GM20000 (cell line): ENCODE measurements at regions not wholly inside any gene's neighbourhood (a gene's known extent, or its start where the extent isn't known, plus 50 kb on each side); places are given as distances from the start of the nearest gene placed in this dataset.

Experiments used
- DNase-seq: peaks from one replicate; pipeline ENCODE4 v3.0.0; 2012; ENCODE audit warnings: low spot score
- TF ChIP-seq, protein P1 (sequence below): IDR thresholded peaks from 2 replicates; pipeline ENCODE4 v1.5.1; 2012; ENCODE audit warnings: mild to moderate bottlenecking, control low read depth; ENCODE audit errors: extremely low read depth, missing control alignments

DNA sequence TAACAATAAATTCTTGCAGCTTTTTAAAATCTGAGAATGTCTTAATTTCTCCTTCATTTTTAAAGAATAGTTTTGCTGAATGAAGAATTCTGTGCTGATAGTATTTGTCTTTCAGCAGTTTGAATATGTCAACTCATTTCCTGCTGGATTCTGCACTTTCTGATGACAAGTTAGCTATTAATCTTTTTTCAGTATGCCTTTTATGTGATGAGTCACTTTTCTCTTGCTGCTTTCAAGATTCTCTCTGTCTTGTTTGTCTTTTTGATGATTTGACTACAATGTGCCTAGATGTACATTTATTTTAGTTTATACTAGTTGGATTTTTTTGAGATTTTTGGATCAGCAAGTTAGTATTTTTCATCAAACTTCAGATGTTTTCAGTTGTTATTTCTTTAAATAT is 87.9 kb upstream of the AVPR1A start:
- no peak for DNase-seq
- TF ChIP-seq, protein P1, sequence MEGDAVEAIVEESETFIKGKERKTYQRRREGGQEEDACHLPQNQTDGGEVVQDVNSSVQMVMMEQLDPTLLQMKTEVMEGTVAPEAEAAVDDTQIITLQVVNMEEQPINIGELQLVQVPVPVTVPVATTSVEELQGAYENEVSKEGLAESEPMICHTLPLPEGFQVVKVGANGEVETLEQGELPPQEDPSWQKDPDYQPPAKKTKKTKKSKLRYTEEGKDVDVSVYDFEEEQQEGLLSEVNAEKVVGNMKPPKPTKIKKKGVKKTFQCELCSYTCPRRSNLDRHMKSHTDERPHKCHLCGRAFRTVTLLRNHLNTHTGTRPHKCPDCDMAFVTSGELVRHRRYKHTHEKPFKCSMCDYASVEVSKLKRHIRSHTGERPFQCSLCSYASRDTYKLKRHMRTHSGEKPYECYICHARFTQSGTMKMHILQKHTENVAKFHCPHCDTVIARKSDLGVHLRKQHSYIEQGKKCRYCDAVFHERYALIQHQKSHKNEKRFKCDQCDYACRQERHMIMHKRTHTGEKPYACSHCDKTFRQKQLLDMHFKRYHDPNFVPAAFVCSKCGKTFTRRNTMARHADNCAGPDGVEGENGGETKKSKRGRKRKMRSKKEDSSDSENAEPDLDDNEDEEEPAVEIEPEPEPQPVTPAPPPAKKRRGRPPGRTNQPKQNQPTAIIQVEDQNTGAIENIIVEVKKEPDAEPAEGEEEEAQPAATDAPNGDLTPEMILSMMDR: no peak

DNA sequence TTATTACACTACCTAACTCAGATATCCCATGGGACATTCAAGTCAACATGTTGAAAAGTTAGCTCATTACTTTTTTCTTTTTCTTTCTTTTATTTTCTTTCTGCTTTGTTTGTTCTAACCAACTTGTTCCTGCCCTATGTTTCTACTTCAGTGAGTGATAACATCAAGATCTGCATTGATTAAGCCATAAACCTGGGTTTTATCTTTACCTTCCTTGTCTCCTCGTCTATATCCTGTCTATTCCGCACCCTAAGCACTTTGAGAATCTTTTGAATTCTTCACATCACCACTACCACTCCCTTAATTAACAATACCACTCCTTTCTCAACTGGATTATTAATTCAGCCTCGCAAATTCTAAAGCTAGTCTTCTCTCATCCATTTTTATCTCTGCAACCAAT is 81.9 kb upstream of the AVPR1A start:
- TF ChIP-seq, protein P1: no peak

DNA sequence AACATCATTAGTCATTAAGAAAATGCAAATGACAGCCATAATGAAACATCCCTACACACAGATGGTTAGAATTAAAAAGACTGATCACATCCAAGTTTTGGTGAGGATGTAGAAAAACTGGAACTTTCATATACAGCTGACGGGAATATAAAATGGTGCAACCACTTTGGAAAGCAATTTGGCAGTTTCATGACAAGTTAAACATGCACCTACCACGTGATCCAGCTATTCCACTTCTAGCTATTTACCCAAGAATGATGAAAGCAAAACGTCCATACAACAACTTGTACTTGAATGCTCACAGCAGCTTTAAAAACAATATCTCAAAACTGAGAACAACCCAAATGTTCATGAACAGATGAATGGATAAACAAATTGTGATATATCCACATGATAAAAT is 77.9 kb upstream of the AVPR1A start:
- DNase-seq: no peak
- TF ChIP-seq, protein P1: no peak

More for the DNA sequence above, 81.9 kb upstream of the AVPR1A start:
- no peak for DNase-seq

DNA sequence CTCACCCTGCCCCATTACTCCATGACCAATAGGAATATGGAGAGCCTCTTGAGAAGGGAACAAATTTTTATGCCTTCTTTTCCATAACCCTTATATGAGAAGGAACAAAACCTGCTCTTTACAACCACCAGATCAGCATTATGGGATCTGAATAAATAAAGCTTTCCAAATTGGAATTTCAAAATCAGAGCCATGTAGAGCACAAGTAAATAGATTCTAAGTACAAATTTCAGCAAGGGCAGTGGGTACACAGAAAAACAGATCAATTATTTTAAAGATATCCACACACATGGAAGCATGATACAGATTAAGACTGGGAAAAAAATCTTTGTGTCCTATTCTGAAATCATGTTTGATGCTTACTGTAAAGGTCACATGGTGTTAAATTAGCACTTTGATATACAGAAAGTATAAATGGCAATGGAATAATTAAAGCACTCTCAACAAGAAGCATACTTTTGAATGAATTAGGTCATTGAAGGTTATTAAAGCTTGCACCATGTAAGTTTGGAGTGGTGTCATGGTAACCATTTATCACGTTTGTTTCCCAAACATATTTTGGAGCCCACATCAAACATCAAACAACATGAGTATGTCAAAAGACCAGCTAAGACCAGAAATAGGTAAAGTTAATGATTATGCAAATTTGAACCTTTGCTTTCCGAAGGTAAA is 75.9 kb upstream of the AVPR1A start:
- no peak for DNase-seq
- TF ChIP-seq, protein P1: no peak

DNA sequence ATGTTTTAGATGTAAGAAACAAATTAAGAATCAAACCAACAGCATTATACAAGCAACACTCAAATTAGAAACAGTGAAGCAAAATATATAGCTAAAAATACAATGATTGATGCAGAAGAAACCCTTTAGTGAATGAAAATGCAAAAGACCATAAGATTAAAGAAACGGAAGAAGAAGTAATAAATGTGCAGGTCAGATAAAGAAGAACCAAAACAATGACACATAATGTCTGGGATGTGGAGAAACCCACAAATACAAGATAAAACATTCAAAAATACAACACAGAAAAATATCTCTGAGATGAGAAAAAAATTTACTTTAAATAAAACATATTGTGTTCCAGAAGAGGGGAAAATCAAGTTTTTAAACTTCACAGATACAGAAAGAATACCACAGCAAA is 73.4 kb upstream of the AVPR1A start:
- TF ChIP-seq, protein P1: no peak
- no peak for DNase-seq

DNA sequence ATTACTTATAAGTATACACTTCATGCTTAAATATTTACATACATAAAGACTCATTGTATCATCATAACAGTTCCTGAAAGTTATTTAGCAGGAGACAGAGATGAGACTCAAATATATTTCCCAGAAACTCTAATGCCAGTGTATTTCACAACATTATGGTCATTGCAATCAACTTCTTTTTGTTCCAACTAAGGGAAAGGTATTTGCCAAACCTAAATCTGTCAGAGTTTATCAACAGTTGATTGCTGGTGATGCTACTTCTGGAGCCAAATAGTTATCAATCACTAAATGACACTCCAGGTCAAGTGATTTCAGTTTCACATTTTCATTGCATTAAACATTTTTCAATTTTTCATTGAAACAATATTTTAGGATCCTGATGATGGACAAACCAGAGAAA is 72.1 kb upstream of the AVPR1A start:
- DNase-seq: no peak
- TF ChIP-seq, protein P1: no peak

DNA sequence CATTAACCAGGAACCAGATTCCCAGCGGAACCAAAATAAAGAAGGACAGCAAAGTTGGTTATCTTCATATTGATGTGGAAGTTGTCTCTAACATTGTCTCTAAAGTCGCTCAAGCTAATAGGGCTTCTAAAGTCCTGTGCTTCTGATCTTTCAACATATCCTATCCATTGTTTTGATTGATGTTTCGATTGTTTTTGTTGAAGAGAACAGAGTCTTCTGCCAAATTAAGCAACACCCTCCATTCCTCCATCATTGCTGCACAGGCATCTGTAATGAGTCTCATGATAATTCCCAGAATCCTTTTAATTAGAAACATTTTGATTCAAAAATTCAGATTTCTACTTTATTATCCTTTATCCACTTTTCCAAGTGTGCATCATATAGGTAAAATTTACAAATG is 71.6 kb upstream of the AVPR1A start:
- no peak for DNase-seq
- TF ChIP-seq, protein P1: no peak
